ENCODE measurements at regions not wholly inside any gene's neighbourhood (a gene's known extent, or its start where the extent isn't known, plus 50 kb on each side); places are given as distances from the start of the nearest gene placed in this dataset.

- CTCF ChIA-PET (ENCODE audit: partially characterized antibody), result no interaction called here
- Histone ChIP-seq H2BK12ac (ENCODE audit: low read depth, low read length) (no peak overlapping the region), H3K79me1 (ENCODE audit: low read depth, low read length) (no peaks in the 10 kb centered on the region), H3K4me2 (ENCODE audit: insufficient read depth in 1 of 2, low read depth in 2 of 2, low read length in 2 of 2) (no peak overlapping the region), H3K56ac (replicated peaks; ENCODE audit: insufficient read length, low read depth, low read length) (no peak overlapping the region), H3K79me2 (ENCODE audit: control insufficient read depth in 1 of 2, insufficient read depth in 2 of 2, low read length in 2 of 2) (no peaks in the 10 kb centered on the region), H2BK20ac (ENCODE audit: low read length) (no peak overlapping the region), H3K36me3 (ENCODE audit: control insufficient read depth in 2 of 4, insufficient read depth in 4 of 4, low read length in 3 of 4) (no peaks in the 10 kb centered on the region), H3K18ac (ENCODE audit: extremely low read depth, low read length) (no peak overlapping the region; the same call in 1 of the 2 replicates), H3K23me2 (ENCODE audit: low read depth, low read length) (no peaks in the 10 kb centered on the region), H2AK5ac (ENCODE audit: low read depth, low read length) (no peak overlapping the region), H4K20me1 (replicated peaks in 1 of 2; ENCODE audit: control insufficient read depth in 1 of 2, insufficient read depth in 2 of 2, low read length in 2 of 2) (no peaks in the 10 kb centered on the region), H3K27ac (ENCODE audit: low read depth, low read length) (no peak overlapping the region), H4K91ac (replicated peaks; ENCODE audit: insufficient read length, low read length) (no peak overlapping the region), H3K9me3 (ENCODE audit: insufficient read depth in 2 of 2, low read depth in 1 of 2, low read length in 1 of 2) (no peaks in the 10 kb centered on the region), H3K4me3 (ENCODE audit: extremely low read depth in 1 of 4, insufficient read depth in 2 of 4, low read depth in 3 of 4, low read length in 4 of 4) (no peak overlapping the region), H3K4ac (replicated peaks; ENCODE audit: insufficient read length, low read depth, low read length) (no peak overlapping the region), H2BK120ac (replicated peaks; ENCODE audit: low read depth, low read length) (no peak overlapping the region), H3K4me1 (replicated peaks in 1 of 4; ENCODE audit: control insufficient read depth in 3 of 4, insufficient read depth in 4 of 4, low read length in 3 of 4) (no peaks in the 10 kb centered on the region), H2BK5ac (ENCODE audit: low read depth, low read length) (no peak overlapping the region), H3K27me3 (replicated peaks in 1 of 4; ENCODE audit: control insufficient read depth in 3 of 4, extremely low read depth in 1 of 4, insufficient read depth in 3 of 4, low read length in 3 of 4) (no peaks in the 10 kb centered on the region), H2AFZ (ENCODE audit: low read length) (no peak overlapping the region), H4K5ac (ENCODE audit: insufficient read length, low read depth, low read length) (no peak overlapping the region), H3K14ac (ENCODE audit: insufficient read length) (no peak overlapping the region), H3K23ac (ENCODE audit: insufficient read length) (no peak overlapping the region), H3K9ac (replicated peaks in 1 of 4; ENCODE audit: extremely low read depth in 1 of 4, low read depth in 3 of 4, low read length in 3 of 4) (no peak overlapping the region), H4K8ac (ENCODE audit: extremely low read depth, insufficient read depth, low read length) (no peak overlapping the region), H2BK15ac (ENCODE audit: low read length) (no peak overlapping the region)
- WGBS, 2 experiments (ENCODE audit: extremely low coverage in 1 of 2, insufficient coverage in 1 of 2, insufficient read length in 1 of 2, insufficient replicate concordance in 2 of 2, low coverage in 1 of 2, low lambda C conversion rate in 2 of 2, missing lambda C conversion rate in 1 of 2), result 91% methylated on average over 8 of the region's 8 CpGs; no CpG with 5 or more reads in 1 of the 2 experiments
- FAIRE-seq (no peak), DNase-seq (ENCODE audit: low read depth in 1 of 2, low spot score in 2 of 2) (no peak)
- POLR2A ChIA-PET (ENCODE audit: partially characterized antibody), result no interaction called here
- TF ChIP-seq FOSL1 (IDR thresholded peaks at IDR 0.05; ENCODE audit: insufficient read depth, low read depth, low read length) (no peak), SIN3A (conservative IDR thresholded peaks at IDR 0.05 in 1 of 2, IDR thresholded peaks at IDR 0.05 in 1 of 2; ENCODE audit: low read depth in 1 of 2, low read length in 2 of 2) (no peak), ZNF274 (IDR thresholded peaks at IDR 0.05; ENCODE audit: borderline replicate concordance, extremely low read depth, low read length) (no peak), EP300 (IDR thresholded peaks at IDR 0.05; ENCODE audit: borderline replicate concordance in 1 of 2, low read depth in 2 of 2, low read length in 2 of 2) (no peak), SP2 (IDR thresholded peaks at IDR 0.05; ENCODE audit: low read length) (no peak), NANOG (IDR thresholded peaks at IDR 0.05; ENCODE audit: insufficient read depth, low read depth, low read length, poor library complexity, severe bottlenecking) (no peak), CEBPB (IDR thresholded peaks at IDR 0.05; ENCODE audit: low read depth, low read length) (no peak), CTBP2 (IDR thresholded peaks at IDR 0.05; ENCODE audit: borderline replicate concordance, insufficient read depth, insufficient read length, low read length) (no peak), SAP30 (IDR thresholded peaks at IDR 0.05; ENCODE audit: insufficient read depth, insufficient replicate concordance, low read length) (no peak), RXRA (IDR thresholded peaks at IDR 0.05; ENCODE audit: insufficient read depth, low read depth, low read length) (no peak), GABPA (IDR thresholded peaks at IDR 0.05; ENCODE audit: borderline replicate concordance, insufficient read depth, low read length) (no peak), GTF2F1 (IDR thresholded peaks at IDR 0.05; ENCODE audit: borderline replicate concordance, low read depth, low read length) (no peak), NRF1 (IDR thresholded peaks at IDR 0.05; ENCODE audit: low read depth, low read length) (no peak), KDM5A (IDR thresholded peaks at IDR 0.05; ENCODE audit: low read length) (no peak)
Measured at GRCh38 chr6:102333736-102334135, 940.2 kb downstream of the GRIK2 start.

Measured in H1 (cell line).